IPS-15b (cell line): ENCODE measurements at regions not wholly inside any gene's neighbourhood (a gene's known extent, or its start where the extent isn't known, plus 50 kb on each side); places are given as distances from the start of the nearest gene placed in this dataset.

Source experiments
- H3K27me3 ChIP-seq: one replicate; pipeline ENCODE4 v1.6.1; 2013; ENCODE audit warnings: low read length; ENCODE audit not compliant: control insufficient read depth, insufficient read depth
- H3K36me3 ChIP-seq: one replicate; pipeline ENCODE4 v1.6.1; 2013; ENCODE audit warnings: low read length; ENCODE audit not compliant: control insufficient read depth, insufficient read depth
- H3K4me1 ChIP-seq: one replicate; pipeline ENCODE4 v1.6.1; 2013; ENCODE audit warnings: mild to moderate bottlenecking, low read length; ENCODE audit not compliant: control insufficient read depth, insufficient read depth
- H3K4me3 ChIP-seq: one replicate; pipeline ENCODE4 v1.5.1; 2013; ENCODE audit warnings: low read depth, low read length
- H3K9ac ChIP-seq: one replicate; pipeline ENCODE4 v1.6.1; 2013; ENCODE audit warnings: low read depth, mild to moderate bottlenecking, low read length
- H3K9me3 ChIP-seq: one replicate; pipeline ENCODE4 v1.6.1; 2013; ENCODE audit warnings: mild to moderate bottlenecking, low read length; ENCODE audit not compliant: control insufficient read depth, insufficient read depth

GRCh38 chr17:79242873-79243602 lies 168.4 kb downstream of the ENGASE start:
- Histone ChIP-seq H3K27me3 (no peaks in the 10 kb centered on the region), H3K36me3 (no peaks in the 10 kb centered on the region), H3K9ac (no peak overlapping the region), H3K9me3 (no peaks in the 10 kb centered on the region), H3K4me1 (no peaks in the 10 kb centered on the region), H3K4me3 (no peak overlapping the region)

- H3K9me3 ChIP-seq: no peaks in the 10 kb centered on the region
- no peak overlapping the region for H3K9ac ChIP-seq
- no peaks in the 10 kb centered on the region for H3K36me3 ChIP-seq
- H3K4me3 ChIP-seq: no peak overlapping the region
- H3K27me3 ChIP-seq: no peaks in the 10 kb centered on the region
- H3K4me1 ChIP-seq: no peaks in the 10 kb centered on the region
Observed at GRCh38 chr17:79242393-79242792, 167.8 kb downstream of the ENGASE start.

- H3K4me3 ChIP-seq: no peak overlapping the region
- H3K36me3 ChIP-seq: no peaks in the 10 kb centered on the region
- H3K9ac ChIP-seq: no peak overlapping the region
- no peaks in the 10 kb centered on the region for H3K27me3 ChIP-seq
- no peaks in the 10 kb centered on the region for H3K4me1 ChIP-seq
- no peaks in the 10 kb centered on the region for H3K9me3 ChIP-seq
Observed at GRCh38 chr17:79241616-79242015, 167.0 kb downstream of the ENGASE start.

- no peaks in the 10 kb centered on the region for H3K4me1 ChIP-seq
- no peaks in the 10 kb centered on the region for H3K9me3 ChIP-seq
- no peaks in the 10 kb centered on the region for H3K27me3 ChIP-seq
- H3K9ac ChIP-seq: no peak overlapping the region
- no peak overlapping the region for H3K4me3 ChIP-seq
- no peaks in the 10 kb centered on the region for H3K36me3 ChIP-seq
Observed at GRCh38 chr17:79239205-79239604, 164.6 kb downstream of the ENGASE start.

GRCh38 chr17:79237448-79238053 lies 162.9 kb downstream of the ENGASE start:
- Histone ChIP-seq H3K9ac (no peak overlapping the region), H3K36me3 (no peaks in the 10 kb centered on the region), H3K27me3 (no peaks in the 10 kb centered on the region), H3K4me1 (no peaks in the 10 kb centered on the region), H3K9me3 (no peaks in the 10 kb centered on the region), H3K4me3 (no peak overlapping the region)

GRCh38 chr17:79235808-79236207 lies 161.2 kb downstream of the ENGASE start:
- Histone ChIP-seq H3K9ac (no peak overlapping the region), H3K27me3 (no peaks in the 10 kb centered on the region), H3K36me3 (no peaks in the 10 kb centered on the region), H3K4me3 (no peak overlapping the region), H3K4me1 (no peaks in the 10 kb centered on the region), H3K9me3 (no peaks in the 10 kb centered on the region)

- no peaks in the 10 kb centered on the region for H3K27me3 ChIP-seq
- no peaks in the 10 kb centered on the region for H3K36me3 ChIP-seq
- no peaks in the 10 kb centered on the region for H3K4me1 ChIP-seq
- H3K9ac ChIP-seq: no peak overlapping the region
- H3K9me3 ChIP-seq: no peaks in the 10 kb centered on the region
- H3K4me3 ChIP-seq: no peak overlapping the region
Observed at GRCh38 chr17:79233916-79234551, 159.4 kb downstream of the ENGASE start.

- no peaks in the 10 kb centered on the region for H3K27me3 ChIP-seq
- no peak overlapping the region for H3K9ac ChIP-seq
Observed at GRCh38 chr17:79232957-79233356, 158.3 kb downstream of the ENGASE start.

GRCh38 chr17:79231766-79232287 lies 157.2 kb downstream of the ENGASE start:
- H3K36me3 ChIP-seq: no peaks in the 10 kb centered on the region
- no peaks in the 10 kb centered on the region for H3K4me1 ChIP-seq
- no peaks in the 10 kb centered on the region for H3K27me3 ChIP-seq
- H3K9me3 ChIP-seq: no peaks in the 10 kb centered on the region
- H3K4me3 ChIP-seq: no peak overlapping the region
- no peak overlapping the region for H3K9ac ChIP-seq

More at GRCh38 chr17:79232957-79233356, 158.3 kb downstream of the ENGASE start:
- no peak overlapping the region for H3K4me3 ChIP-seq
- H3K9me3 ChIP-seq: no peaks in the 10 kb centered on the region
- H3K4me1 ChIP-seq: no peaks in the 10 kb centered on the region
- H3K36me3 ChIP-seq: no peaks in the 10 kb centered on the region

- H3K27me3 ChIP-seq: no peaks in the 10 kb centered on the region
- H3K36me3 ChIP-seq: no peaks in the 10 kb centered on the region
- H3K9me3 ChIP-seq: no peaks in the 10 kb centered on the region
- H3K4me1 ChIP-seq: no peaks in the 10 kb centered on the region
- H3K4me3 ChIP-seq: no peak overlapping the region
- H3K9ac ChIP-seq: no peak overlapping the region
Observed at GRCh38 chr17:79230576-79230975, 156.0 kb downstream of the ENGASE start.

GRCh38 chr17:79226037-79226436 lies 151.4 kb downstream of the ENGASE start:
- Histone ChIP-seq H3K27me3 (no peaks in the 10 kb centered on the region), H3K4me3 (no peak overlapping the region), H3K9me3 (no peaks in the 10 kb centered on the region), H3K9ac (no peak overlapping the region), H3K36me3 (no peaks in the 10 kb centered on the region), H3K4me1 (peaks cover 2% of the 10 kb centered on the region)

- Histone ChIP-seq H3K27me3 (no peaks in the 10 kb centered on the region), H3K4me1 (peaks cover 9% of the 10 kb centered on the region)
Observed at GRCh38 chr17:79224903-79225302, 150.3 kb downstream of the ENGASE start.

More at GRCh38 chr17:79224903-79225302, 150.3 kb downstream of the ENGASE start:
- Histone ChIP-seq H3K9me3 (no peaks in the 10 kb centered on the region), H3K4me3 (no peak overlapping the region), H3K36me3 (no peaks in the 10 kb centered on the region), H3K9ac (no peak overlapping the region)
